Epidermal melanocyte (primary cell): ENCODE measurements at regions not wholly inside any gene's neighbourhood (a gene's known extent, or its start where the extent isn't known, plus 50 kb on each side); places are given as distances from the start of the nearest gene placed in this dataset.
"Not testable (repeated sequence)": the region's sequence is repeated elsewhere in the genome, so short reads cannot be mapped to it uniquely, and the experiment has no call there.

Source experiments
- DNase-seq: peaks from one replicate; pipeline ENCODE4 v3.0.0; 2011; ENCODE audit warnings: low spot score; ENCODE audit not compliant: insufficient read length

- no peak for DNase-seq
Measured at GRCh38 chr3:5607581-5607980, 420.1 kb downstream of the EDEM1 start.

GRCh38 chr3:5608971-5609370, 421.5 kb downstream of the EDEM1 start:
- not testable (repeated sequence) for DNase-seq

- DNase-seq: no peak
Measured at GRCh38 chr3:5613599-5613998, 426.1 kb downstream of the EDEM1 start.

- DNase-seq: no peak
Measured at GRCh38 chr3:5616873-5617272, 429.4 kb downstream of the EDEM1 start.

GRCh38 chr3:5618170-5618569, 430.7 kb downstream of the EDEM1 start:
- no peak for DNase-seq

- no peak for DNase-seq
Measured at GRCh38 chr3:5630406-5630805, 442.9 kb downstream of the EDEM1 start.

- no peak for DNase-seq
Measured at GRCh38 chr3:5633960-5634359, 446.5 kb downstream of the EDEM1 start.

- no peak for DNase-seq
Measured at GRCh38 chr3:5634411-5634810, 446.9 kb downstream of the EDEM1 start.

GRCh38 chr3:5635746-5636145, 448.2 kb downstream of the EDEM1 start:
- no peak for DNase-seq

- no peak for DNase-seq
Measured at GRCh38 chr3:5638550-5638949, 451.0 kb downstream of the EDEM1 start.

GRCh38 chr3:5644773-5645670, 457.5 kb downstream of the EDEM1 start:
- DNase-seq: no peak

GRCh38 chr3:5645692-5646410, 458.3 kb downstream of the EDEM1 start:
- no peak for DNase-seq

GRCh38 chr3:5650303-5650702, 462.8 kb downstream of the EDEM1 start:
- no peak for DNase-seq

GRCh38 chr3:5651351-5651750, 463.8 kb downstream of the EDEM1 start:
- DNase-seq: no peak

GRCh38 chr3:5653426-5654143, 466.1 kb downstream of the EDEM1 start:
- DNase-seq: no peak

- DNase-seq: no peak
Measured at GRCh38 chr3:5657106-5657505, 469.6 kb downstream of the EDEM1 start.

GRCh38 chr3:5663601-5664000, 476.1 kb downstream of the EDEM1 start:
- no peak for DNase-seq

- no peak for DNase-seq
Measured at GRCh38 chr3:5666455-5666854, 478.9 kb downstream of the EDEM1 start.

GRCh38 chr3:5673521-5673920, 486.0 kb downstream of the EDEM1 start:
- no peak for DNase-seq

GRCh38 chr3:5675319-5675718, 487.8 kb downstream of the EDEM1 start:
- DNase-seq: no peak

GRCh38 chr3:5677555-5677954, 490.0 kb downstream of the EDEM1 start:
- no peak for DNase-seq

- DNase-seq: no peak
Measured at GRCh38 chr3:5678248-5678647, 490.7 kb downstream of the EDEM1 start.
